ENCODE measurements at regions not wholly inside any gene's neighbourhood (a gene's known extent, or its start where the extent isn't known, plus 50 kb on each side); places are given as distances from the start of the nearest gene placed in this dataset.

- no peak for DNase-seq
These were observed 136.4 kb upstream of the QRFPR start for GRCh38 chr4:121517241-121517640.

GRCh38 chr4:121514443-121514842, 133.6 kb upstream of the QRFPR start:
- DNase-seq, result no peak

DNA sequence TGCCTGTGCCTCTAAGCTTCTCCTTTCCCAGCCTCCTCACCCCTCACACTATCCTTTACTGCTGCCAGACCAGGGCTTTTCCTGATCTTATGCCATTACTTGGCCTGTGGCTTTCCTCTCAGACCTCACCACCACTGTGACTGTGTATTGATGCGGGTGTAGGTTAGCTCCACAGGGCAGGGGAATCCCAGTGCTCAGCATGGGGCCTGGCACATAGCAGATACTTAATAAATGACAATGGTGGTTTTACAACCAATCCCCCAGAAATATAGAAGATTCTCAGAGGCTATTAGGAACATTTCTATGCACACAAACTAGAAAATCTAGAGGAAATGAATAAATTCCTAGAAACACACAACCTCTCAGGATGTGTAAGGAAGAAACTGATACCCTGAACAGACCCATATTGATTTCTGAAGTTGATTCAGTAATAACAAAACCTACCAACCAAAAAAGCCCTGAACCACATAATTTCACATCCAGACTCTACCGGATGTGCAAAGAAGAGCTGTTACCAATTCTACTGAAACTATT, 129.6 kb upstream of the QRFPR start:
- DNase-seq, result no peak

GRCh38 chr4:121485190-121485804, 104.5 kb upstream of the QRFPR start:
- DNase-seq, result no peak

- no peak for DNase-seq
These were observed 103.8 kb upstream of the QRFPR start for GRCh38 chr4:121484633-121485032.

- DNase-seq, result no peak
These were observed 99.0 kb upstream of the QRFPR start for GRCh38 chr4:121479808-121480207.

DNA sequence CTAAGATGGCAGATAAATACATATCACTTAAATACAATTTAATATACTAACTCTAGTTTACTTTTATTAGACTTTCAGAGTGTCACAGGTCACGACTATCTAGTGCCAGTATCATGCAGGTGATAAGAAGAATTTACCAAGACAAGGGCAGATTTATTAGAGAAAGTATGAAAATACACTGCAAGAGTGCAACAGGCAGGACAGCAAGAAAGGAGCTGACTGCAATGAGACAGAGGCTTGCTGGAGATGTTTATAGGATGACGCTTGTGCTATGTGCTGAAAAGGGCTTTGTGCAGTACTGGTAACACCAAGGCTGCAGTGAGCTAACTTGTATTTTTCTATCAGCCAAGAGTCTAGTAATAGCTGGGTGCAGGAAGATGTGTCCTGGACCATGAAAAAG, 96.7 kb upstream of the QRFPR start:
- no peak for DNase-seq

GRCh38 chr4:121477079-121477478, 96.3 kb upstream of the QRFPR start:
- no peak for DNase-seq

DNA sequence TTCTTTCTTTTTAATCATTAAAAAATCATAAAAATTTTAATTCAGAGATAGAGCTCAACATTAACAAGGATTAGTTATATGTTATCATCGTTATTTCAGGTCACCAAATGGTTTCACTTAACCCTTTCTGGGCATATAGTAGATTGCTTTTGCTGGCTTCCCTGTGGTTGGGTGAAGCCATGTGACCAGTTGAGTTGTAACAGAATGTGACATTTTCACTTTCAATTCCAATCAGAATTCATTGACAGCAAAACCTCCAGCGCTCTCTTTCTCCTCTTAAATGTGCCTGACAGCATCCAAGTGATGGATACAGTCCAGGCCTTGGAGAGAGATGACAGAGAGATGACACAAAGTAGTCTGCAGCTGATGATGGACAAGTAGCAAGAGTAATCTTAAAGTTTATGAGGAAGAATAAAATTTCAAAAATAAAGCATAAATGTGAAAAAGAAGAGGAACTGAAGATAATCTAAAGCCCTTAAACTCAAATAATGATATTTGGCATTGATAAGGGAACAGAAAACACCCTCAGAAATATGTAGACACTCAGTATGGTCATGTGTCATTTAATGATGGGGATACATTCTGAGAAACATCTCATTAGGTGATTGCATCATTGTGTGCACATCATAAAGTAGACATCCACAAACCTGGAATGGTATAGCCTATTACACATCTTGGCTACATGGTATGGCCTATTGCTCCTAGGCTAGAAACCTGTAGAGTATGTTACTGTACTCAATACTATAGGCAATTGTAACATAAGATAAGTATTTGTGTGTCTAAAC, 92.3 kb upstream of the QRFPR start:
- no peak for DNase-seq

GRCh38 chr4:121464854-121465253, 84.0 kb upstream of the QRFPR start:
- DNase-seq, result no peak

GRCh38 chr4:121462660-121463261, 81.9 kb upstream of the QRFPR start:
- peak; percentile 11 for DNase-seq

DNA sequence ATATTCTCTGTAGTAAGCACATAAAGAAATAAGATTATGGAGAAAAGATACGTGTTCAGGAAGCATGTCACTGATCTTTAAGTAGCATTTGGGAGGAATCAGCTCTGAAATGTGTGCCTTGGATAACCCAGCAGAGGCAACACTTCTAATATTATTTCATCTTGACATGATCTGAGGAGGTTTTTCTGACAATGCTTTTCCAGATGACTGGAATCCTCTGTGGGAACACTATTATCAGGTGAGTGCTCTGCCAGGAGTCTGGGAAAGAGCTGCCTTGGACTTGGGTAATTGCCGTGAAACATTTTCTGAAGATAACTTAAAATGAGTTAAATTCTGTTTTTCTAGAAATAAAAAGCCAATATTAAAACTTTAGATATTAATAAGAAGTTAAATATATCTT, 78.2 kb upstream of the QRFPR start:
- DNase-seq, result no peak

GRCh38 chr4:121457278-121457875, 76.6 kb upstream of the QRFPR start:
- no peak for DNase-seq

DNA sequence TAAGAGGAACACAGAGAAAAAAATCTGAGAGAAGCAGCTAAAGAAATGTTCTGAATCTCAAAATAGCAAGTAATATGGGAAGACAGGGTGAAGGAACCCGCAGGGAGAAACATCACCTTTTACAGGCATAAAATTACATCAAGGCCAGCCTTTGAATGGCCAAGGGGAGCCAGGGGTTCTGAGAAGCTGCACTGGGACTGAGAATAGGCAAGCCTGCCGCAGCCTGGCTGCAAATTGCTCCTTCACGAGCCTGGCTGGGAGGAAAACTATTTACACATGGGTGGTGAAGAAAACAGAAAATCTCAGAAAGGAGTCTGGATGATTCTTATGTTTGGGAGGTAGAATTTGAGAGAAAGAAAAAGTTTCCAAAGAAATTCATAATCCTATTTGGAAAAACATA, 74.5 kb upstream of the QRFPR start:
- no peak for DNase-seq

- DNase-seq, result no peak
These were observed 73.6 kb upstream of the QRFPR start for GRCh38 chr4:121454251-121454979.

- DNase-seq, result no peak
These were observed 70.5 kb upstream of the QRFPR start for GRCh38 chr4:121451310-121451709.

DNA sequence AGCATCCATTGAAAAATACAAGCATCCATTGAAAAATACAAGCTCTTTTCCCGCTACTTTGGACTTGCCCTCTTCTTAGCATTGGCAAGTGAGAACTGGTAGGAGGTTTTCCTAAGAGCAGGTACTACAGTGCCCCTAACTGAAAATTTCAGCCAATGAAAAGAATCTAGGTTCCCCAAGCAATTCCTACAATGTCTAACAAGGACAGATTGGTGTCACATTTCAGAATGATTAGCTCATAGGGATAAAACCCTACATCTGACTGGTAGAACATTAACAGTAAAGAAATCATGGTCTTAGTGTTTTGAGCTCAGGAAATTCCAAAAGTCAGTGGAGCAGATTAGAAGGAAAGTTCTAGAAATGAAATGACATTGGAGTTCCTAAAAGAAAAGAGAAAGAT, 68.6 kb upstream of the QRFPR start:
- no peak for DNase-seq

- no peak for DNase-seq
These were observed 67.4 kb upstream of the QRFPR start for GRCh38 chr4:121448231-121448630.

DNA sequence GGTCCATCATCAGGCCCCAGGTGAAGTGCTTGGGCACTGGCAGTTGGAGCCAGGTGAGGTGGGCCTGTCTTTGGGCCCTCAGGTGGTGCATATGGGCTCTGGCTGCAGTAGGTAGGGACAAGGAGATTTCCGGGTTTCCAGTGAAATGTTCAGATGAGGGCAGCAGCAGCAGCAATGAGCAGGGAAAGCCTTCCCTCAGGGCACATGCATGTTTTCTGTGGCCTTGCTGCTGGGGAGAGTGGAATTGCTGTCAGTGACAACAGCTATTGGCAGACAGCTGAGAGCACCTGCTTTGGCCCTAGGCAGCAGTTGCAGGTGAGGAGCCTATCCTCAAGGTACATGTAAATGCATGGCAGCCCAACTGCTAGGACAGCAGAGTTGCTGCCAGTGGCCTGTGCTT, 58.9 kb upstream of the QRFPR start:
- DNase-seq, result no peak

Data from NCI-H2171 treated with DMSO at 0.1 percent for 48 hours (cell line).